T-helper 1 cell treated with Interleukin-12 subunit alpha and Interleukin-12 subunit beta and Interleukin-4 antibody, amounts not matched to agents 30 μg/mL and 1 μg/mL, for 36 hours (primary cell): ENCODE measurements at regions not wholly inside any gene's neighbourhood (a gene's known extent, or its start where the extent isn't known, plus 50 kb on each side); places are given as distances from the start of the nearest gene placed in this dataset.
"Not testable (repeated sequence)": the region's sequence is repeated elsewhere in the genome, so short reads cannot be mapped to it uniquely, and the experiment has no call there.

Source experiments
- H3K27ac Mint-ChIP-seq: one replicate; pipeline ENCODE4 v1.8.0; 2021; ENCODE audit warnings: mild to moderate bottlenecking, mixed read lengths
- H3K27me3 Mint-ChIP-seq: one replicate; pipeline ENCODE4 v1.8.0; 2021; ENCODE audit warnings: low read depth, mixed read lengths
- H3K36me3 Mint-ChIP-seq: one replicate; pipeline ENCODE4 v1.8.0; 2021; ENCODE audit warnings: low read depth, mixed read lengths
- H3K4me1 Mint-ChIP-seq: one replicate; pipeline ENCODE4 v1.8.0; 2021; ENCODE audit warnings: low read depth, mixed read lengths
- H3K4me3 Mint-ChIP-seq: one replicate; pipeline ENCODE4 v1.8.0; 2021; ENCODE audit warnings: mild to moderate bottlenecking, moderate library complexity, mixed read lengths
- H3K9me3 Mint-ChIP-seq: one replicate; pipeline ENCODE4 v1.8.0; 2021; ENCODE audit warnings: mixed read lengths

DNA sequence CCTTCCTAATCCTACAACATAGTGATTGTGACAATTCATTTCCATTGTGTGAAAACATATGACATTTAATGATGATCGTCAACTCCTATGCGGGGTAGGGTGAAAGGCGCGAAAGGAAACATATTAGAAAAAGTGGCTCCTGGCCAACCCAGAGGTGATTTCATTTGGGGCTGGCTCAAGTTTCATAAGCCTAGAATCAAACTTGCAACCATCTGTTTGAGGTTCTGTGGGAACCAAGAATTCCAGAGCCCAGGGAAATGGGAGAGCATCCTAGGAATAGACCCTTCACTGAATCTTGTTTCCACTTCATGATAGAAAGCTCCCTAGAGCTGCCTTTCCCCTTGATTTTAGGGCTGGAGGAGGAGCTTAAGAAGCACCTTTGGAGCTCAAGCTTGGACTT is 101.3 kb upstream of the EGFL6 start:
- H3K27ac Mint-ChIP-seq = no peak overlapping the region
- H3K4me3 Mint-ChIP-seq = no peak overlapping the region
- peaks cover 4% of the 10 kb centered on the region for H3K9me3 Mint-ChIP-seq
- peaks cover 19% of the 10 kb centered on the region for H3K4me1 Mint-ChIP-seq
- no peaks in the 10 kb centered on the region for H3K27me3 Mint-ChIP-seq
- H3K36me3 Mint-ChIP-seq = peaks cover 5% of the 10 kb centered on the region

DNA sequence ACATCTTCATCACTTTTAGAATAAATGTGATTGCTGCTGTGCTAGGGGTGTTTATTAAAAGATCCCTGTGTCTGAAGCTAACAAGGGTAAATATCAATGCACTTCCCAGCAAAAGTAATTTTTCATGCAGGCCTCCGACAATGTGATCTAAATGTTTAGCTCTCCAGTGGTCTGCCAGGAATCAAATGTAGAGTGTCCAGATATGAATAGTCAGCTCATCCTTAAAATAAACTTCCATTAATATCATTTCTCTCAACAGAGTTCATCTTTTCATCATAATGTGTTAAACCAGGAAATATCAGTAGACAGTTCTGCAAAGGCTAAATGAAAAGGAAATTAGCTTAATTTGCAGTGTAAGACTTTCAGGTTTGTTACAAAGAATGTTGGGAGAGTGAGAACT is 102.2 kb upstream of the EGFL6 start:
- peaks cover 5% of the 10 kb centered on the region for H3K36me3 Mint-ChIP-seq
- no peak overlapping the region for H3K4me3 Mint-ChIP-seq
- peaks cover 11% of the 10 kb centered on the region for H3K9me3 Mint-ChIP-seq
- H3K27me3 Mint-ChIP-seq = no peaks in the 10 kb centered on the region
- H3K27ac Mint-ChIP-seq = no peak overlapping the region
- peaks cover 14% of the 10 kb centered on the region for H3K4me1 Mint-ChIP-seq

GRCh38 chrX:13464599-13465275 is 104.7 kb upstream of the EGFL6 start:
- no peaks in the 10 kb centered on the region for H3K27me3 Mint-ChIP-seq
- H3K36me3 Mint-ChIP-seq = no peaks in the 10 kb centered on the region
- H3K9me3 Mint-ChIP-seq = peaks cover 13% of the 10 kb centered on the region
- H3K4me3 Mint-ChIP-seq = no peak overlapping the region
- H3K4me1 Mint-ChIP-seq = peaks cover 1% of the 10 kb centered on the region
- no peak overlapping the region for H3K27ac Mint-ChIP-seq

GRCh38 chrX:13463608-13464007 is 105.8 kb upstream of the EGFL6 start:
- H3K27me3 Mint-ChIP-seq = no peaks in the 10 kb centered on the region
- H3K9me3 Mint-ChIP-seq = peaks cover 13% of the 10 kb centered on the region
- no peak overlapping the region for H3K4me3 Mint-ChIP-seq
- no peaks in the 10 kb centered on the region for H3K4me1 Mint-ChIP-seq
- no peak overlapping the region for H3K27ac Mint-ChIP-seq
- no peaks in the 10 kb centered on the region for H3K36me3 Mint-ChIP-seq

DNA sequence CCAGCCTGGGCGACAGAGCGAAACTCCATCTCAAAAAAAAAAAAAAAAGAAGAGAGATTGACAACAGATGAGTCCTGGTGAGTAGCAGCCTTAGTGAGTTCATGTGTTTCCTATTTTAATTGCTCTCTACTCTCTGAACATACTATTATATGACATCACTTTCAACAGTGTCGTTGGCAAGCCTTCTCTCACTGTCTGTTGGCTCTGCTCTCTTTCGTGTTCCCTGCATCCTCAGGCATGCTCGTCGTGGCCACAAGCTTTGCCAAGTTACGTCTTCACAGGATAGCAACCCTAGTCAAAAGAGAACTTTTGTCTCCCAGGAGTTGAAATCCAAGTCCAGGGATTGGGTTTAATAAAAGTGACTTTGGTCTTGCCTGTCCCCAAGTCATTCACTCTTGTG is 117.1 kb upstream of the EGFL6 start:
- H3K4me3 Mint-ChIP-seq = no peak overlapping the region
- H3K9me3 Mint-ChIP-seq = peaks cover 8% of the 10 kb centered on the region
- no peak overlapping the region for H3K27ac Mint-ChIP-seq
- H3K4me1 Mint-ChIP-seq = no peaks in the 10 kb centered on the region
- H3K27me3 Mint-ChIP-seq = no peaks in the 10 kb centered on the region
- peaks cover 2% of the 10 kb centered on the region for H3K36me3 Mint-ChIP-seq

GRCh38 chrX:13449441-13449840 is 120.0 kb upstream of the EGFL6 start:
- Mint-ChIP-seq H3K9me3 (peaks cover 11% of the 10 kb centered on the region), H3K4me1 (no peaks in the 10 kb centered on the region), H3K27me3 (no peaks in the 10 kb centered on the region), H3K27ac (no peak overlapping the region), H3K36me3 (peaks cover 2% of the 10 kb centered on the region), H3K4me3 (no peak overlapping the region)

GRCh38 chrX:13448941-13449340 is 120.5 kb upstream of the EGFL6 start:
- no peak overlapping the region for H3K27ac Mint-ChIP-seq
- H3K27me3 Mint-ChIP-seq = no peaks in the 10 kb centered on the region
- H3K4me1 Mint-ChIP-seq = no peaks in the 10 kb centered on the region
- no peak overlapping the region for H3K4me3 Mint-ChIP-seq
- H3K36me3 Mint-ChIP-seq = peaks cover 2% of the 10 kb centered on the region
- H3K9me3 Mint-ChIP-seq = peaks cover 12% of the 10 kb centered on the region

- not testable (repeated sequence) for H3K4me1 Mint-ChIP-seq, H3K27me3 Mint-ChIP-seq, H3K4me3 Mint-ChIP-seq, H3K27ac Mint-ChIP-seq, H3K36me3 Mint-ChIP-seq
- H3K9me3 Mint-ChIP-seq = peaks cover 15% of the 10 kb centered on the region
These were observed 121.8 kb upstream of the ATXN3L start for GRCh38 chrX:13441608-13442007.

- no peaks in the 10 kb centered on the region for H3K4me1 Mint-ChIP-seq
- H3K27ac Mint-ChIP-seq = no peak overlapping the region
- no peaks in the 10 kb centered on the region for H3K36me3 Mint-ChIP-seq
- no peak overlapping the region for H3K4me3 Mint-ChIP-seq
- H3K9me3 Mint-ChIP-seq = peaks cover 18% of the 10 kb centered on the region
- H3K27me3 Mint-ChIP-seq = no peaks in the 10 kb centered on the region
These were observed 120.3 kb upstream of the ATXN3L start for GRCh38 chrX:13440176-13440575.

DNA sequence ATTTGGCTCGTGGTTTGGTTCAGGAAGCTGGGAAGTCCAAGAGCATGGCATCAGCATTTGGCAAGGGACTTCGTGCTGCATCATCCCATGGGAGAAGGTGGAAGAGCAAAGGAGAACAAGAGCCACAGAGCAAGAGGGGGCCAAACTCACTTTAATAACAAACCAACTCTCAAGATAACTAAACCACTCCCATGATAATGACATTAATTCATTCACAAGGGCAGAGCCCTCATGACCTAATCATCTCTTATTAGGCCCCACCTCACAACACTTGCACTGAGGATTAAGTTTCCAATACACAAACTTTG is 113.4 kb upstream of the ATXN3L start:
- no peaks in the 10 kb centered on the region for H3K27me3 Mint-ChIP-seq
- no peaks in the 10 kb centered on the region for H3K4me1 Mint-ChIP-seq
- H3K9me3 Mint-ChIP-seq = peaks cover 14% of the 10 kb centered on the region
- no peak overlapping the region for H3K27ac Mint-ChIP-seq
- no peak overlapping the region for H3K4me3 Mint-ChIP-seq
- no peaks in the 10 kb centered on the region for H3K36me3 Mint-ChIP-seq

DNA sequence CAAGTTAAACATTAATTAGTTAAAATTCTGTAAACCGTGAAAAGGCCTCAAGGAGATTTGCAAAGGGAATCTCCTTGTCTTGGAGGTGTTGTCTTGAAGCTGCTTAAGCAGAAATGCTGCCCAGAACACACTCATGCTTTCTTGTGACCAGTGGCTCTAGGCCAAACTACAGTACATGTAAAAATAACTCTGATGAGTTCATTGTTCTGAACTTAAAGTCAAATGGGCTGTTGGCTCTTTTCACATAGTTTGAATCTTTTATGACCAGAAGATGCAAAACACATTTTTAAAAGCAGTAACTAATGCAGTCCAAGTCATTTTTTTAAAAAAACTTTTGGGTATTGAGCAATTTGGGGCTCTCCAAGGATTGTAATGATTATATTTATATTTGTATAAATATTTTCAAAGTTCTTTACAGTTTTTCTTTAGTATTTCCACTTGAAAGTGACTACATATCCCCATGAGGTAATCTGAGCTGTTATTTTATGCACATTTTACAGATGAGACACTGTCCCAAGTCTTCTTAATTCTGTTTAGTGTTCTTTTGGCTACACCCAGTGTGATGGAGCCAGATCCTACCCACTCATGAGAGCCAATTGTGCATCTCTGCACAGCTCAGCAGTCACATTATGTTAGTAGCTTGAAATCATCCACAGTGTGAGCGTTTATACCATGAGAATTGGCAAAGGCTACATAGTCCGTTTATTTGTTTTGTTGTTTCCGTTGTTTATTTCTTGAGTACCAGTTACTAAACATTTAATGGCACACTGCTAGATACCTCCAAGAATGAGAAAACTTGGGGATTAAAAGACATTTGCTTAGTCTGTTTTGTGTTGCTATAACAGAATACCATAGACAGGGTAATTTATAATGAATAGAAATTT is 112.8 kb upstream of the ATXN3L start:
- no peak overlapping the region for H3K27ac Mint-ChIP-seq
- H3K27me3 Mint-ChIP-seq = no peaks in the 10 kb centered on the region
- H3K36me3 Mint-ChIP-seq = no peaks in the 10 kb centered on the region
- H3K4me3 Mint-ChIP-seq = no peak overlapping the region
- peaks cover 10% of the 10 kb centered on the region for H3K9me3 Mint-ChIP-seq
- no peaks in the 10 kb centered on the region for H3K4me1 Mint-ChIP-seq

GRCh38 chrX:13430136-13430827 is 110.4 kb upstream of the ATXN3L start:
- Mint-ChIP-seq H3K4me3 (no peak overlapping the region), H3K27me3 (no peaks in the 10 kb centered on the region), H3K27ac (no peak overlapping the region), H3K4me1 (no peaks in the 10 kb centered on the region), H3K36me3 (no peaks in the 10 kb centered on the region), H3K9me3 (no peaks in the 10 kb centered on the region)

- H3K27me3 Mint-ChIP-seq = no peaks in the 10 kb centered on the region
- no peaks in the 10 kb centered on the region for H3K36me3 Mint-ChIP-seq
- H3K9me3 Mint-ChIP-seq = no peaks in the 10 kb centered on the region
- no peak overlapping the region for H3K27ac Mint-ChIP-seq
- no peaks in the 10 kb centered on the region for H3K4me1 Mint-ChIP-seq
- H3K4me3 Mint-ChIP-seq = no peak overlapping the region
These were observed 108.4 kb upstream of the ATXN3L start for GRCh38 chrX:13428053-13428786.

DNA sequence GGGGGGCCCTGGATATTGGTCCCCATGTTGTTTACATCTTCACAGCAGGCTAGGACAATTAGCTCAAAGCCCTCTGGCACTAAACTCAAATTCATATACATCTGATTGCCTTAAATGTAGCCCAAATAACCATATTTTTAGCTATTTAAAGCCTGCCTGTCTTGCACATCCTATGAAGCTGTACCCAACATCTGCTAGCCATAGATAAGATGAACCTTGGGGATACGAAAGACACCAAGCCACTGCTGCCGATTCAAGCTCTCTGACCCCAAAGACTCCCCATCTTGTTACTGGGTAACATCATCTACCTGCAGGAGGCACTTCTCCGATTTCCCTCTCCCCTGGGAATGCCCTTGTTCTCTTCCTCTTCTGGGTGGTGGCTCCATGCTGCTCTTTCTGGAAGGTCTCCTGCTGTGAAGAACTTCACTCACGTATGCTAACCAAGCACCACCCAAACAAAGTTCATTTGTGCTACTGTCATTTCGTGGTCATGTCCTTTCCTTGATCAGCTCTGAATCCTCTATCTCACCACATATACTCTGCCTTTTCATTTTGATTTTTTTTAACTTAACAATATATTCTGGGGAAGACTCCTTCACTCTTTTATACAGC is 107.7 kb upstream of the ATXN3L start:
- no peaks in the 10 kb centered on the region for H3K4me1 Mint-ChIP-seq
- no peaks in the 10 kb centered on the region for H3K9me3 Mint-ChIP-seq
- no peak overlapping the region for H3K4me3 Mint-ChIP-seq
- no peaks in the 10 kb centered on the region for H3K27me3 Mint-ChIP-seq
- H3K27ac Mint-ChIP-seq = no peak overlapping the region
- no peaks in the 10 kb centered on the region for H3K36me3 Mint-ChIP-seq
